ENCODE measurements at regions not wholly inside any gene's neighbourhood (a gene's known extent, or its start where the extent isn't known, plus 50 kb on each side); places are given as distances from the start of the nearest gene placed in this dataset.

- TF ChIP-seq RAD21 (IDR thresholded peaks at IDR 0.05; ENCODE audit: low read depth): no peak
- no peak for TF ChIP-seq TCF12 (IDR thresholded peaks at IDR 0.05; ENCODE audit: low read depth)
- no peak for TF ChIP-seq NFIC (IDR thresholded peaks at IDR 0.05)
- TF ChIP-seq FOXM1 (IDR thresholded peaks at IDR 0.05; ENCODE audit: borderline replicate concordance, low read depth): no peak
- TF ChIP-seq REST (IDR thresholded peaks at IDR 0.05; ENCODE audit: low read depth): no peak
- no peak for TF ChIP-seq ZBTB7A (IDR thresholded peaks at IDR 0.05; ENCODE audit: low read depth)
- TF ChIP-seq, protein P1, sequence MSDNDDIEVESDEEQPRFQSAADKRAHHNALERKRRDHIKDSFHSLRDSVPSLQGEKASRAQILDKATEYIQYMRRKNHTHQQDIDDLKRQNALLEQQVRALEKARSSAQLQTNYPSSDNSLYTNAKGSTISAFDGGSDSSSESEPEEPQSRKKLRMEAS (IDR thresholded peaks at IDR 0.05): no peak
- no peak for TF ChIP-seq USF1 (IDR thresholded peaks at IDR 0.05)
- TF ChIP-seq CEBPB (IDR thresholded peaks at IDR 0.05): no peak
- TF ChIP-seq EP300 (IDR thresholded peaks at IDR 0.05; ENCODE audit: borderline replicate concordance): no peak
- no peak for TF ChIP-seq TAF1 (IDR thresholded peaks at IDR 0.05; ENCODE audit: low read depth)
- no peak for TF ChIP-seq EGR1 (IDR thresholded peaks at IDR 0.05)
- TF ChIP-seq TEAD4 (IDR thresholded peaks at IDR 0.05): no peak
- TF ChIP-seq YY1 (IDR thresholded peaks at IDR 0.05; ENCODE audit: low read depth): no peak
- TF ChIP-seq CREB1 (IDR thresholded peaks at IDR 0.05; ENCODE audit: low read depth): no peak
These were observed 190.7 kb downstream of the SAMD5 start for GRCh38 chr6:147699140-147699539.

DNA sequence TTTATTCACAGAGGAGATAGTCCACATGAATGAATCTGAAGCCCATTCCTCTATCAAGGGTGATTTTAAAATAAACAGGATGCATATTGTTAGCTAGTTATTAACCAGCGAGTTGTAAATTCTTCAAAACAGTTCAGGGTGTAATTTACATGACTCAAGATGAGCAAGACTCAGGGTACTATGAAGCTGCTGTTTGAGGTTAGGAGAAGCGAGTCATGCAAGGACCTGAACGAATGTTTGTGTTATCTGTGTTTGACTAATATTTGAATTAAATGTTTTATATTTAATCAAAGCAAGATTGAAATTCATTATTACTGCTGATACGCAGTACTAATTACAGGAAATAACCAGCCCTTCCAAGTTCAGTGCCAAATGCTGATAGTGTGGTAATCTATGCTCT, 191.1 kb downstream of the SAMD5 start:
- TF ChIP-seq EGR1 (IDR thresholded peaks at IDR 0.05): no peak
- TF ChIP-seq USF1 (IDR thresholded peaks at IDR 0.05): no peak

DNA sequence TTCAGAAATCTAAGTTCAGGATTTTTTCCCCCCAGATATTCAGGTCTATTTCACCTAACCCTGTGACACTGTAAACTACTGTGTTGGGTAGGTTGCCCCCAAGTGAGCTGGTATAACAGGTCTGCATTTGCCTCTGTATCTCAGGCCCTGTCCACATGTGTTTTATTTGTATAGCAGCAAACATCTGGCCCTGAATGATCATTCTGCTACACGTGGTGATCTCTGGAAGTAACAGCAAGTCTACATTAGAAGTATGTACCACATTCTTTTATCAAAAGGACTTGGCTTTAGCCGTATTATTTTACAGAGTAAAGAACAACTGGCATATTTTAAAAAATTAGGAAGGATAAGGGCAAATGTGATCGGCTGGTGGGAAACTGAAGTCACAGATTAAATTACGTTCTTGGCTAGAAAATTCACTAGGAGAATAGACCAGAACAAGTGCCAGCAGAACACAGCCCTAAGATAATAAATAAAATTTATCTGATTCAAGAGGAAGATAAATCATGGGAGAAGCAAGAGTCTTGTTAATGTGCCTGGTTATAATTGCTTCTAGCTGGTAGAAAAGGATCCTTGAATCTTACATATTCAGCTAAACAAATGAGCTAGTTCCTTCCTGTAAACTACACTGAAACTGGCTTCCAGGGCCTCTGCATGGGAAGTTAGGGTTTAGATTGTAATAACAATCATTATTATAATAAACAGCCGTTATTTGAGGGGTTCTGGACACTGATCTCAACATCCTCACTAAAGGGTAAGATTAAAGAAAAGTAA, 192.1 kb downstream of the SAMD5 start:
- no peak for TF ChIP-seq YY1 (IDR thresholded peaks at IDR 0.05; ENCODE audit: low read depth)
- TF ChIP-seq, protein P1 (IDR thresholded peaks at IDR 0.05): no peak
- no peak for TF ChIP-seq TEAD4 (IDR thresholded peaks at IDR 0.05)
- TF ChIP-seq CEBPB (IDR thresholded peaks at IDR 0.05): no peak
- no peak for TF ChIP-seq FOXM1 (IDR thresholded peaks at IDR 0.05; ENCODE audit: borderline replicate concordance, low read depth)
- no peak for TF ChIP-seq CREB1 (IDR thresholded peaks at IDR 0.05; ENCODE audit: low read depth)
- TF ChIP-seq EGR1 (IDR thresholded peaks at IDR 0.05): no peak
- no peak for TF ChIP-seq ZBTB7A (IDR thresholded peaks at IDR 0.05; ENCODE audit: low read depth)
- no peak for TF ChIP-seq NFIC (IDR thresholded peaks at IDR 0.05)
- TF ChIP-seq TAF1 (IDR thresholded peaks at IDR 0.05; ENCODE audit: low read depth): no peak
- TF ChIP-seq REST (IDR thresholded peaks at IDR 0.05; ENCODE audit: low read depth): no peak

DNA sequence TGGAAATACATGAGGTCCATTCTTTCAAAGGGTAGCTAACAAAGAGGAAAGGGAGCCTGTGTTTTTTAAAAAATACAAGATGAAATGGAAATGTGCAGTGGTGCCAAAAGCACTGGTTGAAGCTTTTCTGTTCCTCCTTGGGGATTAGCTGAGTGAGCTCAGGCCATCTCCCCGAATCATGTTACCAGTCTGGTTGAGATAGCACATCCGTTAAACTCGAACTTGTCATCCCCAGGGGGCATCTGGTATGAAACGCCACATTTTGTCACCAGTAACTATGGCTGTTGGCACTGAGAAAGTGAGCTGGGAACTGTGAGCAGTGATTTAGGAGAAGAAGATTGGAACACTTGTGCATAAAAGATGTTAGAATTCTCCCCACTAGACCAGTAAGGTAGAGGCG, 196.2 kb downstream of the SAMD5 start:
- TF ChIP-seq EP300 (IDR thresholded peaks at IDR 0.05; ENCODE audit: borderline replicate concordance) (no peak), REST (IDR thresholded peaks at IDR 0.05; ENCODE audit: low read depth) (no peak), USF1 (IDR thresholded peaks at IDR 0.05) (no peak), TAF1 (IDR thresholded peaks at IDR 0.05; ENCODE audit: low read depth) (no peak), YY1 (IDR thresholded peaks at IDR 0.05; ENCODE audit: low read depth) (no peak), ZBTB7A (IDR thresholded peaks at IDR 0.05; ENCODE audit: low read depth) (no peak), NFIC (IDR thresholded peaks at IDR 0.05) (no peak), TCF12 (IDR thresholded peaks at IDR 0.05; ENCODE audit: low read depth) (no peak), CEBPB (IDR thresholded peaks at IDR 0.05) (no peak), RAD21 (IDR thresholded peaks at IDR 0.05; ENCODE audit: low read depth) (no peak)
- TF ChIP-seq, protein P1 (IDR thresholded peaks at IDR 0.05): no peak

Measured in Ishikawa (cell line).